SH-SY5Y (cell line): ENCODE measurements at regions not wholly inside any gene's neighbourhood (a gene's known extent, or its start where the extent isn't known, plus 50 kb on each side); places are given as distances from the start of the nearest gene placed in this dataset.

Experiments
- GATA2 ChIP-seq: IDR thresholded peaks from 2 replicates; pipeline ENCODE4 v1.6.1; 2011; ENCODE audit warnings: mild to moderate bottlenecking, low read depth, low read length
- GATA3 ChIP-seq: IDR thresholded peaks from 2 replicates; pipeline ENCODE4 v1.6.1; 2011; ENCODE audit warnings: low read depth, mild to moderate bottlenecking, low read length, moderate library complexity

DNA sequence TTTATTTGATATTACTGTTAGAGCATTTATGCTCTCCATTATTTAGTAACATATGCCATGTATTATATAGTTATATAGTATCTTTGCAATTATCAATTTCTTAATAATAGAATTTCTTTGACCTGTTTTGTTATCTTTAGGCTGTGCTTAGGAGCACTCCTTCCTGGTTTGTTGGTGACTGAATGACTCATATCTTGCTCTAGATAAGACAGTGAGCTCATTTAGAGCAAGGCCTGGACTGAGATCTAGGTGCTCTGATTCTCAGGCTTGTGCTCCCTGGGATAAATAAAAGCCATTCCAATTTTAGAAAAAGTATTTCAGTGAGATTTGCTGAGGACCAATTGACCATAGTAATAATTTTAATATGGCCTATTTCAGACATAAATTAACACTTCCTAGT is 951.2 kb downstream of the FLRT2 start:
- no peak for TF ChIP-seq GATA2
- TF ChIP-seq GATA3: no peak
